Fibroblast of lung (primary cell): ENCODE measurements at regions not wholly inside any gene's neighbourhood (a gene's known extent, or its start where the extent isn't known, plus 50 kb on each side); places are given as distances from the start of the nearest gene placed in this dataset.
A peak's percentile ranks its signal among the peaks of the same experiment; 100 is the strongest.

Experiments
- DNase-seq, 2 donors: peaks; one replicate each; pipeline versions ENCODE4 v3.0.0 to v3.0.0-alpha.2; 2010; ENCODE audit warnings: low read depth in 2 of 2
- H2AFZ ChIP-seq: 2 replicates; pipeline ENCODE4 v1.5.1; 2012; ENCODE audit warnings: low read length, control low read depth, inconsistent platforms
- H3K27ac ChIP-seq: 2 replicates; pipeline ENCODE4 v1.5.1; 2011; ENCODE audit warnings: low read length, control low read depth; ENCODE audit not compliant: insufficient read depth
- H3K27me3 ChIP-seq: 2 replicates; pipeline ENCODE4 v1.5.1; 2011; ENCODE audit warnings: mild to moderate bottlenecking, low read length; ENCODE audit not compliant: control insufficient read depth, insufficient read depth
- H3K36me3 ChIP-seq: 2 replicates; pipeline ENCODE4 v1.5.1; 2011; ENCODE audit warnings: low read length; ENCODE audit not compliant: control insufficient read depth, insufficient read depth
- H3K4me1 ChIP-seq: 2 replicates; pipeline ENCODE4 v1.5.1; 2011; ENCODE audit warnings: low read length; ENCODE audit not compliant: control insufficient read depth, insufficient read depth; ENCODE audit errors: extremely low read depth
- H3K4me2 ChIP-seq: 2 replicates; pipeline ENCODE4 v1.5.1; 2011; ENCODE audit warnings: low read length, control low read depth; ENCODE audit not compliant: insufficient read depth; ENCODE audit errors: extremely low read depth
- H3K4me3 ChIP-seq, 4 experiments: fragments of 200-600 bp in 1 of 4; sonication (generic) in 1 of 4; replicated peaks in 1 of 4; 2 replicates each; pipeline ENCODE4 v1.5.1; 2011 to 2016; ENCODE audit warnings: low read length in 4 of 4, low read depth in 3 of 4, mild to moderate bottlenecking in 3 of 4, control low read depth in 2 of 4, inconsistent platforms in 1 of 4, mixed read lengths in 1 of 4; ENCODE audit not compliant: insufficient read depth in 1 of 4; ENCODE audit errors: control extremely low read depth in 1 of 4
- H3K79me2 ChIP-seq: 2 replicates; pipeline ENCODE4 v1.5.1; 2012; ENCODE audit warnings: mild to moderate bottlenecking, low read length, inconsistent platforms; ENCODE audit not compliant: control insufficient read depth, insufficient read depth
- H3K9ac ChIP-seq: 2 replicates; pipeline ENCODE4 v1.5.1; 2011; ENCODE audit warnings: mild to moderate bottlenecking, low read length, control low read depth; ENCODE audit not compliant: insufficient read depth
- H3K9me3 ChIP-seq: 2 replicates; pipeline ENCODE4 v1.5.1; 2012; ENCODE audit warnings: low read depth, low read length; ENCODE audit not compliant: control insufficient read depth, insufficient read depth
- H4K20me1 ChIP-seq: 2 replicates; pipeline ENCODE4 v1.5.1; 2011; ENCODE audit warnings: low read length; ENCODE audit not compliant: control insufficient read depth, insufficient read depth; ENCODE audit errors: extremely low read depth
- EZH2 ChIP-seq: IDR thresholded peaks from 2 replicates; pipeline ENCODE4 v1.5.1; 2012; ENCODE audit warnings: low read length, control low read depth, mild to moderate bottlenecking; ENCODE audit errors: missing control alignments
- TF ChIP-seq, protein P1 (sequence below), 2 donors: IDR thresholded peaks in 1 of 2; conservative IDR thresholded peaks in 1 of 2; 1 replicate in 1 of 2; 2 replicates in 1 of 2; pipeline ENCODE4 v1.5.1; 2011 to 2012; ENCODE audit warnings: low read length in 2 of 2, control low read depth in 1 of 2, inconsistent platforms in 1 of 2, low read depth in 1 of 2, mild to moderate bottlenecking in 1 of 2

DNA sequence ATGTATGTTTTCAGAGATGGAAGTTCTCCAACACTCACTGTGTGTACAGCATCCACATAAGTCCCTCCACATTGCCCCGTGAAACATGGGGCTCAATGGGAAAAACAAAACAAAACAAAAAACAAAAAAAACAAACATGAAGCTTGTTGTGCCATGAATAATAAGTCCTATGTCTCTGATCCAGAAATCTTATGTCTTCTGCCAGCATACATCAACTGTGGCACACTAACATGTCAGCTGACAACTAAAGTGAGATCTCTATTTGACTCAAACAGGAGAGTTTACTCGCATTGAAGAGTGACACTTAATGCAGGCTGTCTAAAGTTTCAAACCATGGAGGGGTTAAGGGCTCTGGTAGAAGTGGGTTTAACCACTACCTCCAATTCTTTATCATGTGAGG lies 180.2 kb upstream of the ROBO1 start:
- no peak for DNase-seq

DNA sequence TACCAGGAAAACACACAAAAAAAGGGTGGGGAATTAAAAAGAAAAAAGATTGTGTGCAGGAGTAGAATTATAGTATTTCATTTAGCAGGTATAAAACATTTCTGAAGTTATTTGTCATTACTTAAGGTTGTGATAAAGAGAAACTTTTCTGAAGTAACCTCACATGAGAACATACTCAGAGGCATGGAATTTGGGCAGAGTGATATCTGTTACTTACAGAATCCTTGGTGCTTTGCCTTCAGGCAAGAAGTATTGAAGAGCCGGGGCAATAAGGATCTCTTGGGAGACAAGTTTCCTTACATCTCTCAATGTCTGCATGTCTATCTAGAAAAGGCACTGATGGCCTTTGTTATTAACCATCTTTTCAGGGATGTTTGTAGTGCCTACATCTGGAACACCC lies 179.7 kb upstream of the ROBO1 start:
- no peaks in the 10 kb centered on the region for H4K20me1 ChIP-seq
- H2AFZ ChIP-seq = no peak overlapping the region
- TF ChIP-seq EZH2 = no peak
- TF ChIP-seq, protein P1, sequence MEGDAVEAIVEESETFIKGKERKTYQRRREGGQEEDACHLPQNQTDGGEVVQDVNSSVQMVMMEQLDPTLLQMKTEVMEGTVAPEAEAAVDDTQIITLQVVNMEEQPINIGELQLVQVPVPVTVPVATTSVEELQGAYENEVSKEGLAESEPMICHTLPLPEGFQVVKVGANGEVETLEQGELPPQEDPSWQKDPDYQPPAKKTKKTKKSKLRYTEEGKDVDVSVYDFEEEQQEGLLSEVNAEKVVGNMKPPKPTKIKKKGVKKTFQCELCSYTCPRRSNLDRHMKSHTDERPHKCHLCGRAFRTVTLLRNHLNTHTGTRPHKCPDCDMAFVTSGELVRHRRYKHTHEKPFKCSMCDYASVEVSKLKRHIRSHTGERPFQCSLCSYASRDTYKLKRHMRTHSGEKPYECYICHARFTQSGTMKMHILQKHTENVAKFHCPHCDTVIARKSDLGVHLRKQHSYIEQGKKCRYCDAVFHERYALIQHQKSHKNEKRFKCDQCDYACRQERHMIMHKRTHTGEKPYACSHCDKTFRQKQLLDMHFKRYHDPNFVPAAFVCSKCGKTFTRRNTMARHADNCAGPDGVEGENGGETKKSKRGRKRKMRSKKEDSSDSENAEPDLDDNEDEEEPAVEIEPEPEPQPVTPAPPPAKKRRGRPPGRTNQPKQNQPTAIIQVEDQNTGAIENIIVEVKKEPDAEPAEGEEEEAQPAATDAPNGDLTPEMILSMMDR (conservative IDR thresholded peaks at IDR 0.05 in 1 of 2, IDR thresholded peaks at IDR 0.05 in 1 of 2; ENCODE audit: low read depth in 1 of 2, low read length in 2 of 2) = no peak

More for the DNA sequence above, 180.2 kb upstream of the ROBO1 start:
- H3K27ac ChIP-seq = no peak overlapping the region
- no peaks in the 10 kb centered on the region for H3K79me2 ChIP-seq
- H3K4me2 ChIP-seq = no peak overlapping the region
- TF ChIP-seq, protein P1 (conservative IDR thresholded peaks at IDR 0.05 in 1 of 2, IDR thresholded peaks at IDR 0.05 in 1 of 2; ENCODE audit: low read depth in 1 of 2, low read length in 2 of 2) = no peak
- no peak for TF ChIP-seq EZH2
- no peaks in the 10 kb centered on the region for H3K27me3 ChIP-seq
- no peaks in the 10 kb centered on the region for H3K9me3 ChIP-seq
- H3K4me3 ChIP-seq = no peak overlapping the region
- H3K36me3 ChIP-seq = no peaks in the 10 kb centered on the region
- no peak overlapping the region for H2AFZ ChIP-seq
- H3K9ac ChIP-seq = no peak overlapping the region
- no peaks in the 10 kb centered on the region for H4K20me1 ChIP-seq
- no peaks in the 10 kb centered on the region for H3K4me1 ChIP-seq

DNA sequence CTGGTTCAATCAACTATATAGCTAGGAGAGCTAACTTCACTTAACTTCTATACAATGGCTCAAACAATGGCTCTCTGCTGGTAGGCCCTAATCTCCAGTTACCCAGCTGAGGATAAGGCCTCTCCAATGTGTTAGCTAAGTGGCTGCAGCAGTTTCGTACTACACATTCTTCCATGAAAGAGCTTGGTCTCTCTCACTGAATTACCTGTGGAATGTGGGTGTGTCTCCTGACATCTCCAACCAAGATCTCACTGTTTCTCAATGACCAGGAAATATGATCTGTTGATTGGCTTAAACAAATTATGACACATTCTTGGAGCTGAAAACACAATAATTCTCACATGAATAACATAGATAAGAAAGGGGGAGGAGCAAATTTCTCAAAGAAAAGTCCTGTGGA lies 169.8 kb upstream of the ROBO1 start:
- H3K4me2 ChIP-seq = no peak overlapping the region
- H3K9me3 ChIP-seq = no peaks in the 10 kb centered on the region
- H3K4me3 ChIP-seq = no peak overlapping the region
- peak in 1 of 2 donors; percentile 62 for DNase-seq
- no peaks in the 10 kb centered on the region for H3K36me3 ChIP-seq
- no peak overlapping the region for H2AFZ ChIP-seq
- H3K27ac ChIP-seq = no peak overlapping the region
- TF ChIP-seq EZH2 = no peak
- TF ChIP-seq, protein P1 (conservative IDR thresholded peaks at IDR 0.05 in 1 of 2, IDR thresholded peaks at IDR 0.05 in 1 of 2; ENCODE audit: low read depth in 1 of 2, low read length in 2 of 2) = no peak
- no peaks in the 10 kb centered on the region for H4K20me1 ChIP-seq
- H3K9ac ChIP-seq = no peak overlapping the region
- H3K79me2 ChIP-seq = no peaks in the 10 kb centered on the region
- no peaks in the 10 kb centered on the region for H3K4me1 ChIP-seq
- H3K27me3 ChIP-seq = no peaks in the 10 kb centered on the region

More for the DNA sequence above, 179.7 kb upstream of the ROBO1 start:
- Histone ChIP-seq H3K4me3 (no peak overlapping the region), H3K9me3 (no peaks in the 10 kb centered on the region), H3K4me1 (no peaks in the 10 kb centered on the region), H3K79me2 (no peaks in the 10 kb centered on the region), H3K27me3 (no peaks in the 10 kb centered on the region), H3K4me2 (no peak overlapping the region), H3K36me3 (no peaks in the 10 kb centered on the region), H3K27ac (no peak overlapping the region), H3K9ac (no peak overlapping the region)
- DNase-seq = peak in 1 of 2 donors; percentile 28
